WTC11 (cell line): ENCODE measurements at regions not wholly inside any gene's neighbourhood (a gene's known extent, or its start where the extent isn't known, plus 50 kb on each side); places are given as distances from the start of the nearest gene placed in this dataset.
"Not testable (repeated sequence)": the region's sequence is repeated elsewhere in the genome, so short reads cannot be mapped to it uniquely, and the experiment has no call there.

Experiments
- ATAC-seq: fragments of 200-7000 bp; cut with Tn5 transposase; 2 replicates; pipeline ENCODE4 v1.10.0; 2021; ENCODE audit warnings: mild to moderate bottlenecking, moderate library complexity
- CTCF ChIA-PET: fragments of 300-600 bp; sonication (Branson Sonifier 250); formaldehyde crosslinking; loops from one replicate; lab custom pipeline; 2021; ENCODE audit warnings: antibody characterized with exemption; lab: Charles Lee
- POLR2A ChIA-PET: fragments of 350-600 bp; sonication (Branson Sonifier 250); formaldehyde crosslinking; loops from one replicate; lab custom pipeline; 2021; ENCODE audit warnings: antibody characterized with exemption; lab: Charles Lee
- DNase-seq: peaks from one replicate; pipeline ENCODE4 v3.0.0; 2021; ENCODE audit warnings: low spot score
- H3K27ac Mint-ChIP-seq: 2 replicates; pipeline ENCODE4 v1.8.0; 2021; ENCODE audit warnings: mixed read lengths
- H3K27me3 Mint-ChIP-seq: 2 replicates; pipeline ENCODE4 v1.8.0; 2021; ENCODE audit warnings: low read depth, mild to moderate bottlenecking, moderate library complexity, mixed read lengths
- H3K36me3 Mint-ChIP-seq: 2 replicates; pipeline ENCODE4 v1.8.0; 2021; ENCODE audit warnings: mixed read lengths
- H3K4me1 Mint-ChIP-seq: 2 replicates; pipeline ENCODE4 v1.8.0; 2022; ENCODE audit warnings: mixed read lengths
- H3K4me3 Mint-ChIP-seq: 2 replicates; pipeline ENCODE4 v1.8.0; 2021; ENCODE audit warnings: mild to moderate bottlenecking, moderate library complexity, mixed read lengths
- H3K9me3 Mint-ChIP-seq: 2 replicates; pipeline ENCODE4 v1.8.0; 2021; ENCODE audit warnings: mixed read lengths
- CREB1 ChIP-seq: sonication (generic); formaldehyde crosslinking; IDR thresholded peaks from 2 replicates; pipeline ENCODE4 v1.8.0; 2023; ENCODE audit warnings: mild to moderate bottlenecking, missing genetic modification reagents
- ELF4 ChIP-seq: sonication (generic); formaldehyde crosslinking; IDR thresholded peaks from 2 replicates; pipeline ENCODE4 v1.8.1; 2022; ENCODE audit warnings: low read depth, mild to moderate bottlenecking, moderate library complexity, missing genetic modification reagents
- EMX1 ChIP-seq: fragments of 250-450 bp; sonication (Bioruptor Pico); IDR thresholded peaks from 2 replicates; pipeline ENCODE4 v1.8.0; 2021; ENCODE audit warnings: mild to moderate bottlenecking
- FOXK1 ChIP-seq: sonication (generic); formaldehyde crosslinking; IDR thresholded peaks from 2 replicates; pipeline ENCODE4 v1.8.0; 2022; ENCODE audit warnings: mild to moderate bottlenecking, moderate library complexity, missing genetic modification reagents
- MAX ChIP-seq: sonication (generic); formaldehyde crosslinking; IDR thresholded peaks from 2 replicates; pipeline ENCODE4 v1.8.0; 2022; ENCODE audit warnings: mild to moderate bottlenecking, missing genetic modification reagents
- MXD4 ChIP-seq: fragments of 250-450 bp; sonication (Bioruptor Pico); IDR thresholded peaks from 2 replicates; pipeline ENCODE4 v1.8.0; 2021; ENCODE audit warnings: mild to moderate bottlenecking, moderate library complexity, borderline replicate concordance
- NFE2L1 ChIP-seq: sonication (generic); formaldehyde crosslinking; IDR thresholded peaks from 2 replicates; pipeline ENCODE4 v1.8.1; 2023; ENCODE audit warnings: missing genetic modification reagents
- OVOL2 ChIP-seq: fragments of 250-450 bp; sonication (Bioruptor Pico); IDR thresholded peaks from 2 replicates; pipeline ENCODE4 v1.9.0; 2021; ENCODE audit warnings: mild to moderate bottlenecking, borderline replicate concordance
- PREB ChIP-seq: sonication (generic); formaldehyde crosslinking; IDR thresholded peaks from 2 replicates; pipeline ENCODE4 v1.8.1; 2022; ENCODE audit warnings: mild to moderate bottlenecking, missing genetic modification reagents, moderate library complexity, borderline replicate concordance
- SMAD3 ChIP-seq: sonication (generic); formaldehyde crosslinking; IDR thresholded peaks from 2 replicates; pipeline ENCODE4 v1.8.0; 2022; ENCODE audit warnings: missing genetic modification reagents, mild to moderate bottlenecking, borderline replicate concordance
- SP1 ChIP-seq: sonication (generic); formaldehyde crosslinking; conservative IDR thresholded peaks from 2 replicates; pipeline ENCODE4 v1.8.1; 2022; ENCODE audit warnings: missing genetic modification reagents
- STAT6 ChIP-seq: sonication (generic); formaldehyde crosslinking; conservative IDR thresholded peaks from 2 replicates; pipeline ENCODE4 v1.8.1; 2023; ENCODE audit warnings: mild to moderate bottlenecking, low read depth, missing genetic modification reagents, moderate library complexity
- ZNF512 ChIP-seq: sonication (generic); formaldehyde crosslinking; IDR thresholded peaks from 2 replicates; pipeline ENCODE4 v1.8.1; 2022; ENCODE audit warnings: missing genetic modification reagents, borderline replicate concordance
- ZNF532 ChIP-seq: fragments of 250-450 bp; sonication (Bioruptor Pico); IDR thresholded peaks from 2 replicates; pipeline ENCODE4 v1.9.0; 2021; ENCODE audit warnings: mild to moderate bottlenecking, borderline replicate concordance

- H3K4me1 Mint-ChIP-seq: peaks cover 36% of the 10 kb centered on the region
- peaks cover 2% of the 10 kb centered on the region; the same call in 1 of the 2 replicates for H3K27me3 Mint-ChIP-seq
- no peak overlapping the region for H3K4me3 Mint-ChIP-seq
- no peak for DNase-seq
- ChIA-PET CTCF (no interaction called here), POLR2A (no interaction called here)
- peaks cover 22% of the 10 kb centered on the region for H3K9me3 Mint-ChIP-seq
- no peak for ATAC-seq
- no peak overlapping the region for H3K27ac Mint-ChIP-seq
- TF ChIP-seq ZNF512 (CRISPR knock-in tag): no peak
- TF ChIP-seq MXD4 (CRISPR knock-in tag): no peak
- TF ChIP-seq PREB (CRISPR knock-in tag): no peak
- TF ChIP-seq OVOL2 (CRISPR knock-in tag): no peak
- no peak for TF ChIP-seq EMX1
- TF ChIP-seq MAX (CRISPR knock-in tag): no peak
- TF ChIP-seq SMAD3 (CRISPR knock-in tag): no peak
- no peak for TF ChIP-seq ELF4 (CRISPR knock-in tag)
- TF ChIP-seq STAT6 (CRISPR knock-in tag): no peak
- no peak for TF ChIP-seq ZNF532 (CRISPR knock-in tag)
- TF ChIP-seq SP1 (CRISPR knock-in tag): no peak
- TF ChIP-seq CREB1 (CRISPR knock-in tag): no peak
- no peak for TF ChIP-seq FOXK1 (CRISPR knock-in tag)
- peaks cover 16% of the 10 kb centered on the region for H3K36me3 Mint-ChIP-seq
Measured at GRCh38 chr6:90887764-90888163, 300.9 kb upstream of the MAP3K7 start.

- DNase-seq: no peak
- peaks cover 20% of the 10 kb centered on the region for H3K4me1 Mint-ChIP-seq
- no peak overlapping the region for H3K4me3 Mint-ChIP-seq
- H3K9me3 Mint-ChIP-seq: peaks cover 44% of the 10 kb centered on the region
- H3K27ac Mint-ChIP-seq: no peak overlapping the region
- H3K36me3 Mint-ChIP-seq: peaks cover 27% of the 10 kb centered on the region
- no peaks in the 10 kb centered on the region for H3K27me3 Mint-ChIP-seq
- no peak for TF ChIP-seq NFE2L1
- TF ChIP-seq, all 79 proteins: peak for 0
- peak; percentile 46 for ATAC-seq
- ChIA-PET POLR2A (interaction anchor here (0.7 kb wide), 1 partner anchor 276 kb away, joined by 3 read pairs; no protein-coding TSS in a partner anchor), CTCF (no interaction called here)
Measured at GRCh38 chr6:90885611-90886056, 298.8 kb upstream of the MAP3K7 start.

- H3K9me3 Mint-ChIP-seq: peaks cover 47% of the 10 kb centered on the region
- H3K27ac Mint-ChIP-seq, H3K4me3 Mint-ChIP-seq, H3K27me3 Mint-ChIP-seq, DNase-seq, ATAC-seq: not testable (repeated sequence)
- peaks cover 30% of the 10 kb centered on the region for H3K36me3 Mint-ChIP-seq
- POLR2A ChIA-PET: interaction anchor here (0.6 kb wide), 1 partner anchor 232 kb away, joined by 3 read pairs; no protein-coding TSS in a partner anchor
- peaks cover 15% of the 10 kb centered on the region for H3K4me1 Mint-ChIP-seq
- CTCF ChIA-PET: interaction anchor here (0.7 kb wide), 1 partner anchor 146 kb away, joined by 4 read pairs; no protein-coding TSS in a partner anchor
Measured at GRCh38 chr6:90885137-90885536, 298.3 kb upstream of the MAP3K7 start.
